MCF 10A (cell line): ENCODE measurements at regions not wholly inside any gene's neighbourhood (a gene's known extent, or its start where the extent isn't known, plus 50 kb on each side); places are given as distances from the start of the nearest gene placed in this dataset.

Experiments used
- BruUV-seq: library from RNA; stranded (reverse); fragments of 400-500 nt; replicated peaks from 2 replicates; lab custom pipeline; 2021; lab: Mats Ljungman, UMichigan
- CTCF ChIA-PET: fragments of 300-600 bp; sonication (Branson Sonifier 250); formaldehyde crosslinking; extraction: SDS; loops from one replicate; lab custom pipeline; 2021; ENCODE audit warnings: antibody characterized with exemption, inconsistent platforms; lab: Yijun Ruan, JAX
- POLR2A ChIA-PET: fragments of 300-600, 350-650 bp; sonication (Branson Sonifier 250); formaldehyde crosslinking; extraction: SDS; loops from one replicate; lab custom pipeline; 2020; ENCODE audit warnings: antibody characterized with exemption, inconsistent platforms; lab: Yijun Ruan, JAX
- DNase-seq: peaks from one replicate; pipeline ENCODE4 v3.0.0-alpha.2; 2018; ENCODE audit not compliant: unreplicated experiment
- H3K27ac Mint-ChIP-seq: one replicate; pipeline ENCODE4 v1.8.0; 2022; ENCODE audit warnings: mild to moderate bottlenecking, low read depth, mixed read lengths; ENCODE audit not compliant: unreplicated experiment
- H3K27me3 Mint-ChIP-seq: one replicate; pipeline ENCODE4 v1.8.0; 2022; ENCODE audit warnings: mixed read lengths; ENCODE audit not compliant: insufficient read depth, unreplicated experiment
- H3K36me3 Mint-ChIP-seq: one replicate; pipeline ENCODE4 v1.8.0; 2022; ENCODE audit warnings: mild to moderate bottlenecking, moderate library complexity, mixed read lengths; ENCODE audit not compliant: insufficient read depth, unreplicated experiment
- H3K4me1 Mint-ChIP-seq: one replicate; pipeline ENCODE4 v1.8.0; 2022; ENCODE audit warnings: mixed read lengths; ENCODE audit not compliant: insufficient read depth, unreplicated experiment
- H3K4me3 Mint-ChIP-seq: one replicate; pipeline ENCODE4 v1.8.0; 2022; ENCODE audit warnings: mild to moderate bottlenecking, moderate library complexity, mixed read lengths; ENCODE audit not compliant: unreplicated experiment
- H3K9me3 Mint-ChIP-seq: one replicate; pipeline ENCODE4 v1.8.0; 2022; ENCODE audit warnings: mixed read lengths; ENCODE audit not compliant: unreplicated experiment
- intact Hi-C: fragments of 100-400 bp; cut with micrococcal nuclease; formaldehyde crosslinking; loops from 2 replicates; pipeline ENCODE4 v1.14.1; 2022
- TF ChIP-seq, protein P1 (sequence below): fragments of 200-600 bp; IDR thresholded peaks from one replicate; pipeline ENCODE4 v1.8.0; 2022; ENCODE audit warnings: antibody characterized with exemption, mild to moderate bottlenecking; ENCODE audit not compliant: unreplicated experiment

DNA sequence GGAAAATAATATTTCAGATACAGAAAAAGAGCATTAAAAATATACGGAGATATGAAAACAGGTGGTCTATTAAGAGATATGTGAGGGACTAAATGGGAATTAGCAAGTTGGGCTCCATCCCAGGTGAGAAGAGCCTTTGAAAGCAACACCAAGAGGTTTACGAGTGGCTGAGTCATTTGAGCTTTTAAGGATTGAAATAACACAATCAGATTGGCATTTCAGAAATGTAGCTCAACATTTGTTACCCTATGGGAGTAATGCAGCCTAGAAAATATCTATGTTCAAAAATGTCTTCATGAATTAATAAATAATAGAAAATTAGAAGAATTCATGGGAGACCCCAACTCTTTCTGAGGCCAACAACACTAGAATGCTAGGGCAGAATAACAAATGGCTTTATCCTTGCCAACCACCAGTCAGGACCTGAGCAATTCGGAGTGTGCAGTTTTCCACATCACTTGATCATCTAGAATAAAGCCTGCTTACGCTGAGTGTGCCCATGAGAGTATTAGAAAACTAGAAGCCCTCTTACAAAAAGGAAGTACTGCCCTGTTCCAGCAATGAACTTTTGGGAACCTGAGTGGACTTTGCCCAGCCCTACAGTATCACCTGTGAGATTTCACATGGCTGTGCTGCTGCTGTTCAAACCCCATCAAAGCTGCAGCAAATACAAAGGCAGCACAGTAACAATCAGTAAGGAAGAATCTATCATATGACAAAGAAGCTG is 538.0 kb upstream of the CAMK1G start:
- ChIA-PET CTCF (interaction anchor here (0.5 to 1.0 kb wide), 5 partner anchors 42 to 308 kb away, joined by 3 to 4 read pairs (median 3); no protein-coding TSS in a partner anchor), POLR2A (interaction anchor here (1.0 kb wide), 1 partner anchor 9 kb away, joined by 6 read pairs; no protein-coding TSS in a partner anchor)
- H3K4me1 Mint-ChIP-seq: peaks cover 21% of the 10 kb centered on the region
- H3K9me3 Mint-ChIP-seq: no peaks in the 10 kb centered on the region
- TF ChIP-seq, protein P1, sequence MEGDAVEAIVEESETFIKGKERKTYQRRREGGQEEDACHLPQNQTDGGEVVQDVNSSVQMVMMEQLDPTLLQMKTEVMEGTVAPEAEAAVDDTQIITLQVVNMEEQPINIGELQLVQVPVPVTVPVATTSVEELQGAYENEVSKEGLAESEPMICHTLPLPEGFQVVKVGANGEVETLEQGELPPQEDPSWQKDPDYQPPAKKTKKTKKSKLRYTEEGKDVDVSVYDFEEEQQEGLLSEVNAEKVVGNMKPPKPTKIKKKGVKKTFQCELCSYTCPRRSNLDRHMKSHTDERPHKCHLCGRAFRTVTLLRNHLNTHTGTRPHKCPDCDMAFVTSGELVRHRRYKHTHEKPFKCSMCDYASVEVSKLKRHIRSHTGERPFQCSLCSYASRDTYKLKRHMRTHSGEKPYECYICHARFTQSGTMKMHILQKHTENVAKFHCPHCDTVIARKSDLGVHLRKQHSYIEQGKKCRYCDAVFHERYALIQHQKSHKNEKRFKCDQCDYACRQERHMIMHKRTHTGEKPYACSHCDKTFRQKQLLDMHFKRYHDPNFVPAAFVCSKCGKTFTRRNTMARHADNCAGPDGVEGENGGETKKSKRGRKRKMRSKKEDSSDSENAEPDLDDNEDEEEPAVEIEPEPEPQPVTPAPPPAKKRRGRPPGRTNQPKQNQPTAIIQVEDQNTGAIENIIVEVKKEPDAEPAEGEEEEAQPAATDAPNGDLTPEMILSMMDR: no peak
- no peak overlapping the region for H3K4me3 Mint-ChIP-seq
- intact Hi-C loops: no loop called here
- H3K36me3 Mint-ChIP-seq: no peaks in the 10 kb centered on the region
- peak; percentile 57 for DNase-seq
- no peaks in the 10 kb centered on the region for H3K27me3 Mint-ChIP-seq
- BruUV-seq: no TSS peak
- H3K27ac Mint-ChIP-seq: no peak overlapping the region

- TF ChIP-seq, protein P1: no peak
- ChIA-PET POLR2A (interaction anchor here (0.8 kb wide), 1 partner anchor 332 kb away, joined by 3 read pairs; no protein-coding TSS in a partner anchor), CTCF (interaction anchor here (0.6 to 1.0 kb wide), 6 partner anchors 9 to 504 kb away, joined by 3 to 4 read pairs (median 3); no protein-coding TSS in a partner anchor)
- DNase-seq: no peak
- Mint-ChIP-seq H3K27me3 (no peaks in the 10 kb centered on the region), H3K4me1 (peaks cover 21% of the 10 kb centered on the region), H3K9me3 (no peaks in the 10 kb centered on the region), H3K4me3 (no peak overlapping the region), H3K27ac (no peak overlapping the region), H3K36me3 (no peaks in the 10 kb centered on the region)
- intact Hi-C loops: no loop called here
- BruUV-seq: no TSS peak
Observed at GRCh38 chr1:209046058-209046417, 537.5 kb upstream of the CAMK1G start.

DNA sequence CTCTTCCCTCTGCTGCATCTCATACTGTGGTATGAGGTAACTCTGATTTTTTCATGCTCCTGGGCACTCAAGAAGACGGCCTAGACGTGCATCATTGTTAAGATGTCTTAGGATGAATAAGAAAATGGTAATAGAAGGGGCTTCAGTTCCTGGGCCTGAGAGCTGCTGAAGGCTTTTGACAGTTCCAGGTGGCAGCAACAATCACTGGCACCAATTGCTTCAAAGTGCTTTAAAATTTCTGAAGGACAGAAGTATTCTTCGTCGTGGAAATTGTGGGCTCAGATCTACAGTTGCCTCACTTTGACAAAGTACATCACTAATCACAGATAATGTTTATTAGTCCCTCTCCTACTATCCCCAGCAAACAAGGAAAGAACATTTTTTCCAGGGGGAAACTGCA is 536.6 kb upstream of the CAMK1G start:
- no peak for DNase-seq
- Mint-ChIP-seq H3K36me3 (no peaks in the 10 kb centered on the region), H3K27me3 (no peaks in the 10 kb centered on the region), H3K4me1 (peaks cover 21% of the 10 kb centered on the region), H3K27ac (no peak overlapping the region), H3K9me3 (no peaks in the 10 kb centered on the region), H3K4me3 (no peak overlapping the region)
- CTCF ChIA-PET: interaction anchor here (0.6 to 0.7 kb wide), 2 partner anchors 25 to 351 kb away, joined by 3 read pairs; no protein-coding TSS in a partner anchor
- POLR2A ChIA-PET: interaction anchor here (0.6 to 0.8 kb wide), 4 partner anchors 20 to 332 kb away, joined by 3 to 4 read pairs (median 3); no protein-coding TSS in a partner anchor
- BruUV-seq: no TSS peak
- TF ChIP-seq, protein P1: no peak
- intact Hi-C loops: no loop called here

GRCh38 chr1:209048941-209049669 is 534.4 kb upstream of the CAMK1G start:
- no TSS peak for BruUV-seq
- TF ChIP-seq, protein P1: no peak
- POLR2A ChIA-PET: interaction anchor here (0.6 to 2.3 kb wide), 8 partner anchors 9 to 620 kb away, joined by 3 to 12 read pairs (median 3); no protein-coding TSS in a partner anchor
- Mint-ChIP-seq H3K36me3 (no peaks in the 10 kb centered on the region), H3K27me3 (no peaks in the 10 kb centered on the region), H3K4me3 (no peak overlapping the region), H3K9me3 (no peaks in the 10 kb centered on the region), H3K27ac (no peak overlapping the region), H3K4me1 (peaks cover 21% of the 10 kb centered on the region)
- no peak for DNase-seq
- CTCF ChIA-PET: interaction anchor here (0.6 to 1.9 kb wide), 10 partner anchors 9 to 397 kb away, joined by 3 to 7 read pairs (median 4); no protein-coding TSS in a partner anchor
- intact Hi-C loops: no loop called here
